ENCODE measurements at regions not wholly inside any gene's neighbourhood (a gene's known extent, or its start where the extent isn't known, plus 50 kb on each side); places are given as distances from the start of the nearest gene placed in this dataset.

GRCh38 chr9:61674465-61674864, 484.6 kb downstream of the SPATA31A7 start:
- no peak for TF ChIP-seq REST (IDR thresholded peaks at IDR 0.05; ENCODE audit: unreplicated experiment)
- no peak for TF ChIP-seq POLR2AphosphoS5 (IDR thresholded peaks at IDR 0.05; ENCODE audit: low read depth)
- TF ChIP-seq CTCF (conservative IDR thresholded peaks at IDR 0.05; ENCODE audit: low read depth in 2 of 2): no peak
- TF ChIP-seq EZH2 (IDR thresholded peaks at IDR 0.05; ENCODE audit: low read depth, unreplicated experiment): no peak

All from GM23338 (cell line).